ENCODE measurements at regions not wholly inside any gene's neighbourhood (a gene's known extent, or its start where the extent isn't known, plus 50 kb on each side); places are given as distances from the start of the nearest gene placed in this dataset.

DNA sequence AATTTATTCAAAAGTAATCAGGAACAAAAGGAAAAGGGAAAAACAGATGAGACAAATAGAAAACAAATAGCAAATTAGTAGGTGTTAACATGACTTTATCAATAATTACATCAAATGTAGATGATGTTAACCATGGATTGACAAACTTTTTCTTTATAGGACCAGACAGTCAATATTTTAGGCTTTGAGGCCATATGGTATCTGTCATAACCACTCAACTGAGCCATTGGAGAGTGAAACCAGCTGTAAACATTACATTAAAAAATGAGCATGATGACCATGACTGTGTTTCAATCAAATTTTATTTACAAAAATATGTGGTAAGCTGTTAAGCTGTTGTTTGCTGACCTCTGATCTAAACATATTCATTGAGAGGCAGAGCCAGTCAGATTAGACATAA is 118.5 kb upstream of the NWD2 start:
- TF ChIP-seq, protein P1, sequence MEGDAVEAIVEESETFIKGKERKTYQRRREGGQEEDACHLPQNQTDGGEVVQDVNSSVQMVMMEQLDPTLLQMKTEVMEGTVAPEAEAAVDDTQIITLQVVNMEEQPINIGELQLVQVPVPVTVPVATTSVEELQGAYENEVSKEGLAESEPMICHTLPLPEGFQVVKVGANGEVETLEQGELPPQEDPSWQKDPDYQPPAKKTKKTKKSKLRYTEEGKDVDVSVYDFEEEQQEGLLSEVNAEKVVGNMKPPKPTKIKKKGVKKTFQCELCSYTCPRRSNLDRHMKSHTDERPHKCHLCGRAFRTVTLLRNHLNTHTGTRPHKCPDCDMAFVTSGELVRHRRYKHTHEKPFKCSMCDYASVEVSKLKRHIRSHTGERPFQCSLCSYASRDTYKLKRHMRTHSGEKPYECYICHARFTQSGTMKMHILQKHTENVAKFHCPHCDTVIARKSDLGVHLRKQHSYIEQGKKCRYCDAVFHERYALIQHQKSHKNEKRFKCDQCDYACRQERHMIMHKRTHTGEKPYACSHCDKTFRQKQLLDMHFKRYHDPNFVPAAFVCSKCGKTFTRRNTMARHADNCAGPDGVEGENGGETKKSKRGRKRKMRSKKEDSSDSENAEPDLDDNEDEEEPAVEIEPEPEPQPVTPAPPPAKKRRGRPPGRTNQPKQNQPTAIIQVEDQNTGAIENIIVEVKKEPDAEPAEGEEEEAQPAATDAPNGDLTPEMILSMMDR (IDR thresholded peaks at IDR 0.05) = no peak
- TF ChIP-seq POLR2AphosphoS5 (IDR thresholded peaks at IDR 0.05) = no peak
- TF ChIP-seq POLR2A (IDR thresholded peaks at IDR 0.05) = no peak
